HG03558 (cell line): ENCODE measurements at regions not wholly inside any gene's neighbourhood (a gene's known extent, or its start where the extent isn't known, plus 50 kb on each side); places are given as distances from the start of the nearest gene placed in this dataset.

Experiments used
- ATAC-seq: cut with Tn5 transposase; IDR thresholded peaks from one replicate; pipeline ENCODE4 v1.9.1; 2021; ENCODE audit warnings: moderate number of reproducible peaks; ENCODE audit not compliant: unreplicated experiment; ENCODE audit errors: extremely low read depth

DNA sequence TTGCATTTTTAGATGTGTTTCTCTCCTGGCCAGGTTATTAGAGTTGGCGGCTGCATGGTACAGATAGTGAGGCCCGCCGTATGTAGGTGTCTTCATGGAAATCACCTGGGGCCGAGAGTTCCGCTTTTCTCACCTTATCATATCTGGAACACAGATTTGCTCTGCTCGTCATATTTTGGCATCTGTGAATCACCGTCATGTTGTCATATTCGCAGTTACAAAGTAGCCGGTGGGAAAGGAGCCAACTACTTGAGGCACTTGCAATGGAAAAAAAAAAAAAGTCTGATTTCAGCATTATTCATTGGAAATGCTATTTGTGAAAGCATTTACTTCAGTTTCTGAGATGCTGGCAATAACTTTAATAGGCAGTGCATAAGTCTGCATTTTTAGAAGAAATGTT is 1715.2 kb upstream of the TENM3 start:
- no peak for ATAC-seq

DNA sequence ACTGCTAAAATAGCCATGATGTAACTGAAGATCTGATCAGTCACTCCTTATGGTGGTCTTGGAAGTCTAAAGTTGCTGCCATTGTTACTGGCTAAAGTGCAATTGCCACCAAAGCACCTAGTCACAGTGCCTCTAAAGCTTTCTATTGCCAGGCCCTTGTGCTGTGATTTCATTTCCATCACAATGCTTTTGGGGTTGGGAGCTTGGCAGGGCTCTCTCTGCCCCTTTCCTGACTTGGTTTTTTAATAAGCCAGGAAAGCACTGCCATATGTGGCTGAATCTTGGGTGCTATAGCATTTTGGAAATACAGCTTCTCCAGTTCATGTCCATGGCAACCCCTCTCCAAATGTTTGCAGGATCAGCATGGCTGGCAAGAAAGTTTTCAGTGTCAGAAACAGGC is 1712.4 kb upstream of the TENM3 start:
- no peak for ATAC-seq

DNA sequence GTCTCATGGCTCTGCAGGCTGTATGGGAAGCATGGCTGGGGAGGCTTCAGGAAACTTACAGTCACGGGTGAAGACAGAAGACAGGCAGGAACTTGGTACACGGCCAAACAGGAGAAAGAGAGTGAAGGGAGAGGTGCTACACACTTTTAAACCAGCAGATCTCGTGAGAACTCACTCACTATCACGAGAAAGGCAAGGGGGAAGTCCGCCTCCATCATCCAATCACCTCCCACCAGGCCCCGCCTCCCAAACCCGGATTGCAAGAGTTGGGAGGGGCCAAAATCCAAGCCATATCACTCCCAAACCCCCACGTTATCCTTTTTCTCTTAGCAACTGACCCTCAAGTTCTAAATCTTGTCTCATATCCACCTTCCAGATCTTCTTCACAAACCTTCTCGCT is 1710.5 kb upstream of the TENM3 start:
- ATAC-seq, result no peak

DNA sequence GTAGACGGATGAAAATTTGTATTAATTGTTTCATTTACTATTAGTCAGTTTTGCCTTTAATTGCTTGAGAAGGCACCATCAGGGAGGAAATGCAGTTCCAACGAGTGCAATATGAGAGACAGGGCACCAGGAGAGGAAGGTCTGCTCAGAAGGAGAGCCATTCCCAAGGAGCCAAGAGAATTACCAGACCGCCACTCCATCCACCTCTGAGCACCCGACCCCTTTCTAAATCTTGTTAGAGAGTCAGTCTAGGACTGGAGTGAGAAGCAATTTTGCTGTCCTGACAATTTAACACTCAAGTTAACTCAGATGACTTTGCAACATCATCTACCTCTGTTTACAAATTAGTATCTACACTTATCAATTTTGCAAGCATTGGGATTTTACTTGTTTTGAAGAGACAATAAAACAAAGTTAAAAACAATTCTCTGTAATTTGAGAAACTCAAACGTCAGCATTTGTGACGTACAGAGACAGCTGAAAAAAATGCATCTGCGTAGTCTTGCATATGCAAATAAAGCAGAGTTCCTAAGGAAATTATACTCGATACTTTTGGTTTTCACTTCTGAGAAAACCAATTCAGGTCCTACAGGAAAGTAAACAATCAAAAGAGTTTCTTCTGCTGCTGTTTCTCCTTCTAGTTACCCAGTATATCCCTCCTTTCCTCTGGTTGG is 1704.7 kb upstream of the TENM3 start:
- no peak for ATAC-seq

DNA sequence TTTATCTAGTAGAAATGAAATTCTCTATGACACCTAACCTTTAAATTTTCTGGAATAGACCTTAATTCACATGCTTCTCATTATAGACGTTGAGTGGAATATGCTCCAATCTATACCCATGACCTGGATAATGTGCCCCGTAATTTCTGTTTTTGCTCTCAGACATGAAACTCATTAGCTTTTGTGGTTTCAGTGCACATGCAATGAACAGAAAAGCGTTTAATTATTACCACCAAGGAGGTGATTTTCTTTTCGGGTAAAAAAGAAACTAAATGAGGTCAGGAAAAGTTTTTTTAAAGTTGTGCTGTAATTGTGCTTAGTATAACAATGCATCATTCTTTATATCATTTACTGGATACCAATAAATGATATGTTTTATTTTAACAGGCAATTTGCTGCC is 1703.9 kb upstream of the TENM3 start:
- no peak for ATAC-seq

DNA sequence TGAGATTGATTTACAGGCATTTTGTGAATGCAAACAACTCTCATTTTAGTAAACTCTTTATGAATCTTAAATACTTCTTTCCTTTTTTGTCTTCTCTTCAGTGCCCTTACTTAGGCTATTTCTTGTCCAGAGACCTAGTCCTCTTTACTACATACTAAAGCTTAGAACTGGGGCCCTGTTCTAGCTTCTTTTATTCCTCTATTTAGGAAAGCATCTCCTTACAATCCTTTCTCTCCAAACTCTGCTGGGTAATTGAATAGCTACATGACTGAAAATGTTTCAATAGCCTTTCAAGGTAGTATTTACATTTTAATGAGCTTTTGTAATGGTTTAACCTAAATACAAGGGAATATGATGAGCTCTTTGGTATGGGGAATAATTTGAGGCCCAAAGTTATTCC is 1701.5 kb upstream of the TENM3 start:
- no peak for ATAC-seq

DNA sequence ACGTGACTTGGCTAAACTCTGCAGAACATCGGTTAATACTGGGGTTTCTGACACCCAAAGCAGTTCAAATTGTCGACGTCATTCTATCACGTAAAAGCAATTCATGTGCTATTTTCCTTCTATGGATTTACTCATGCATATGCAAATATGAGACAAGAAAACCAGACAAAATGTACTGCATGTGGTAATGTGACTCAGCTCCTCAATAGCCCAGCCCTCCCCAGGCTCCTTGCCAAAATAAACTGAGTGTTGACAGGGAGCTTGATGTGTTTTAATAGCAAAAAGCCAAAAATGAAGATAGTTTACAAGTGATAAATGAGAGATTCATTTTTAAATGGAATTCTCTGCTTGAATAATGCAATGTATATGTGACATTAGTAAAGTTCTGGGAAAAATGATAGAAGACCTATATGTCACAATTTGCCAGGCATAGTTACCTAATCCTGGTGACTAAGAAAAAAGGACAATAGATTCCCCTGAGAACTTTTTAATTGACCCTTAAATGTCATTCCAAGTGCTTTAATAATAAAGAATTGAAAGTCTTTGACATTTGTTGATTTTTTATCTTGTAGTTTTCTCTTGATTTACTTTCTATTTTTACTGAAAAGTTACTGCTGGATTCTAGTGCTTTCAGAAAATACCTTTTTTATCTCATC is 1700.6 kb upstream of the TENM3 start:
- ATAC-seq, result no peak

DNA sequence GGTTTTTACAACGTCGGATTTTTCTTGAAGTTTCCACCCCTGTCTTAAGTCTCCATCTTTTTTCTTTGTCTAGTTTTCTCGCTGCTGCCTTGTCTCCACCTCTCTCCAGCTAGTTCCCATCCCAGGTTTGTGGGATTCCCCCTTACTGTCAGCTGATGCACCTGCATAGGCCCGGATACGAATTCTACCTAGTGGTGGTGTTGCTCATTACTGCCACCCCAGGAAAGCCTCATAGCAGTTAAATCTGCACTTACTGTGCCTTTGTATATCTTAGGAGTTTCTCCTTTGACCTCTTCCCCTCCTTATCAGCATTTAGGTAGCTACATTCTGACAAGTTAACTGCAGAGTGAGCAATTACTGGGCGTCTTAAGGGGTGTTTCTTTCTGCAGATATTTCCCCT is 1693.1 kb upstream of the TENM3 start:
- ATAC-seq, result no peak

DNA sequence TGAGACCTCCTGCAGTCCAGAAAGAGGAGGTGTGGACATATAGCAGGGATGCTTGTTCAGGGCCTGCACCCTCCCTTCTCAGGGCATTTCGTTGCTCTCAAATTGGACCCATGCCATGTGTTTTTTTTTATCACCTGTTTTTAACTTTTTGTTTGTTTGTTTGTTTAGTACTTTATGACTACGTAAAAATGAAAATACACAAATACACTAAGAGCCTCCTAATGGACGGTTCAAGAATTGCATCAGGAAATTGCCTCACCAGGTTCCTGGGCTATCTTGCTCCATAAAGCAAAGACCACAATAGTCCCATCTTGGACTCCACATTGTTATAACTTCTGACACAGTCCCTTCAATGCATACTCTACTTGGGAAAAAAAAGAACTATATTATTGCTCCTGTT is 1685.9 kb upstream of the TENM3 start:
- no peak for ATAC-seq

DNA sequence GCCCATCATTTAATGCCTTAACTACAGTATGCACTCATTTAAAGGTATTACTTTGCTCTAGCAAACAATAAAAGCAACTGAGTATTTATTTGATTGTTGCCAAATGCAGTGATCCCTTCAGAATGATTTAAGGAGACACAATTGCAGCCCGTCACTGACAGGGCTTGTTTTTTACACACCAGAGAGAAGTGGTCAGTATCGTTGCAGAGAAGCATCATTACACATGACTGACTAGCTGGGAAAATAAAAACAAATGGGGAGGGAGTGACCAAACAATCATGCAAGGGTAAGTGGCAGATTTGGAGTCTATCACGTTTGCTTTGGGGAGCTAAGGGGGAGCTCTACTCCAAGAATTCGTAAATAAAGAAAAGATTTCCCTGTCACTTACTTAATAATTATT is 1685.3 kb upstream of the TENM3 start:
- ATAC-seq, result no peak

DNA sequence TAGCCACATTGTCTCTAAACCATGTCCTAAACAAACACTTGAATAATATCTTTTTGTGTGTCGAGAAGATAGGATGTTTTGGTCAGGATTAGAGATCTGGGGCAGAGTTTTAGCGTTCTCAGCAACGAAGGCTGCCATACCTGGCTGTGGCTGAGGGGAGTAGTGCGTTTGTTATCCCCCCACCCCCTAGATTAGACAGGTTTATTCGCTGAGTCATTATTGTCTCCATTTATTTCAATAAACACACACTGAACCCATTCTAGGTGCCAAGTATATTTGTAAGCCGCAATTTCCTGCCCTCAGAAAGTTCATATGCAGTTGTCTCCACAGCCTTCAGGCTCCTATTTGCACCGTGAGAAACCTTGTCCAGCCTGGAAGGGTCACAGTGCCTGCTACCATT is 1684.8 kb upstream of the TENM3 start:
- ATAC-seq, result no peak

DNA sequence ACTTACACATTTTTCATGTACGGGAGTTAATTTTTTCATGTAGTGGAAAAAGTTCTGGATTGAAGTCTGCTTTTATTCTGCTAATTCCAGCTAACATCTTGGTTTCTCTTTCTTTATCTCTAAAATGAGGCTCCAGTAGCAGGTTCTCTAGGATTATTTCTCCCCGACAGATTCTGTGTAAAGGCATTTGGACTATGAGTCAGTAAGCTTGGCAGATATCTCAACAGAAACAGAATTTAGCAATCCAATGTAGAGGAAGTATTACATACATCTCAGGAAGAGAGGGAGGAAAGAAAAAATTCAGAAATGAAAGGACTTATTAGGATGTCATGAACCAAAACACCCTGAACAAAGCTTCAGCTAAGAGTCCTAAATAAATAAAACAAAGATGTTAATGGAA is 1682.3 kb upstream of the TENM3 start:
- no peak for ATAC-seq

DNA sequence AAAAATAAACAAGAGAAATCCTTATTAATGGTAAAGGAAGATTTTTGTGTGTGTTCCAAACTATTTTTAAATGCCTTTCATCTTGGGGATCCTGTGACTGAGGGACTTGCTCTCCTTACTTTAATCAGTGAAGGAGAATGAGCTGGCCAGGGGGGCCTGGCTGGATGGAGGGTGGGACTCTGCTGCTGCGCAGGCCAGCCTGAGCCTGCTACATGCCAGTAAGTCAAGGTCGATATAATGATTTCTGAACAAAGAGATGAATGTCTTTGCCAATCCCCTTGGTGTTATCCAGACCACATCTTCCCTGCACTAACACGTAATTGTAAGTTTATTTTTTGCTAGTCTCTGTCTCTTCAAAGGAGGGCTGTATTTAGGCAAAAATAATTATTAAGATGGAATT is 1679.2 kb upstream of the TENM3 start:
- ATAC-seq, result no peak

DNA sequence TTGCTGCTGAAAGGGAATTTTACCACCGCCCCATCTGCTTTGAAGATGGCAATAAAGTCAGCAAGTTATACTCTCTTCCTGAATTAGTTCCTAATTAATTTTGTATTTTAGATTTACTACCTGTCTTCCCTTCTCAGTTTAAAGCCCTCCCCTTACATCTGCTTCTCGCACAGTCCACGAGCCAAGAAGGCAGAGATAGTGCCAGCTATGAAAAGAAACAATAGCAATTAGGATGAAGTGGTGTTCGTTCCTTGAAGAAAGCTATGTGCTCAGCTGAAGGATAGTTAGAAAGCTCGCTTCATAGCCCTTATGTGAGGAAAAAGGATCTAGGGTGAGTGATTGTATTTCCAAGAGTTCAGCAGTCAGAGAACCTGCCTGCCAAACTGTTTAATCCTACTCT is 1678.8 kb upstream of the TENM3 start:
- no peak for ATAC-seq

DNA sequence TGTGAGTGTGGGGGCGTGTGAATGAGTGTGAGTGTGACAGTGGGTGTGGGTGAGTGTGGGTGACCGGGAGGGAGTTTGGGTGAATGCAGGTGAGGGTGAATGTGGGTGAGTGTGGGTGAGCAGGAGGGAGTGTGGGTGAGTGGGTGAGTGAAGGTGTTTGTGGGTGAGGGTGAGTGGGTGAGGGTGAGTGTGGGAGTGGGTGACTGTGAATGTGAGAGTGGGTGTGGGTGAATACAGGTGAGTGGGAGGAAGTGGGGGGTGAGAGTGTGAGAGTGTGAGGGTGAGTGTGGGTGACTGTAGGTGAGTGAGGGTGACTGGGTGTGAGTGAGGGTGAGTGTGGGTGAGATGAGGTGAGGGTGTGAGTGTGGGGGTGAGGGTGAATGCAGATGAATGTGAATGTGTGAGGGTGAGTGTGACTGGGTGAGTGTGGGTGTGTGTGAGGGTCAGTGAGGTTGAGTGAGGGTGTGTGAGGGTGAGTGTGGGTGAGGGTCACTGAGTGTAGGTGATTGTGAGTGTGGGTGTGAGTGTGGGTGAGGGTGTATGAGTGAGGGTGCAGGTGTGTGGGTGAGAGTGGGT is 1677.3 kb upstream of the TENM3 start:
- ATAC-seq, result no peak

DNA sequence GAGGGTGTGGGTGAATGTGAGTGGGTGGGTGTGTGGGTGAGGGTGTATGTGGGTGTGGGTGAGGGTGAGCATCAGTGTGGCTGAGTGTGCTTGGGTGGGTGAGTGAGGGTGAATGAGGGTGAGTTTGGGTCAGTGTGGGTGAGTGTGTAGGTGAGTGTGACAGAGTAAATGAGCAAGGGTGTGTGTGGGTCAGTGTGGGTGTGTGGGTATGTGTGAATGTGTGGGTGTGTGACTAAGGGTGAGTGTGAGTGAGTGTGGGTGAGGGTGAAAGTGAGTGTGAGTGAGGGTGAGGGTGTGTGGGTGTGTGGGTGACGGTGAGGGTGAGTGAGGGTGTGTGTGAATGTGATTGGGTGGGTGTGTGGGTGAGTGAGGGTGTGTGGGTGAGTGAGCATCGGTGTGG is 1676.7 kb upstream of the TENM3 start:
- no peak for ATAC-seq

DNA sequence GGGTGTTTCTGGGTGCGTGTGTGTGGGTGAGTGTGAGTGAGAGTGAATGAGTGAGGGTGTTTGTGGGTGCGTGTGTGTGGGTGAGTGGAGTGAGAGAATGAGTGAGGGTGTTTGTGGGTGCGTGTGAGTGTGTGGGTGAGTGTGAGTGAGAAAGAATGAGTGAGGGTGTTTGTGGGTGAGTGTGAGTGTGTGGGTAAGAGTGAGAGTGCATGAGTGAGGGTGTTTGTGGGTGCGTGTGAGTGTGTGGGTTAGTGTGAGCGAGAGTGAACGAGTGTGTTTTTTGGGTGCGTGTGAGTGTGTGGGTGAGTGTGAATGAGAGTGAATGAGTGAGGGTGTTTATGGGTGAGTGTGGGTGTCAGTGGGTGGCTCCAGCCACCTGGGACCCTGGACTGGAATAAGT is 1676.1 kb upstream of the TENM3 start:
- ATAC-seq, result no peak

DNA sequence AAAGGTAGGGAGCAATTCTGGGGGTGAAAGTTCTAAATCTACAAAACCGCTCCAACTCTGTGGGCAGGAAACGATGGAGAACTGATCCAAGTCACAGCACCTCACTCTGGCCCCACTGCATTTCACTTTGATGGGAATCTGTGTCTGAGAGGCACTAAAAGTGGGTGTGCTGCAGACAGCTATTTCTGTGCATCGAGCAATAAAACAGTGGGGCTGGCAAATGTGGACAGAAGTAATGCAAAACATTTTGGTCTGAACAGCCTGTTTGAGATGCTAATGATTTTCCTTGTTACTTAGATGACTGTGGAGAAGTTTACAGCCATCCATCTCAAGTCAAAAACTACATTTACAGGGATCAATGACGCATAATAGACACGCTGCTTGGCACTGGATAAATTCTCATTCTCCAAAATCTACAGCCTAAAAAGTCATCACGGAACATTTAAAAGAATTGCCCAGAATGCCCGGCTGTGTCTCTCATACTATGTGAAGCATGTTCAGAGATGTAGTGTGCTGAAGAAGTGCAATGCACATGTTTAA is 1671.6 kb upstream of the TENM3 start:
- ATAC-seq, result no peak

DNA sequence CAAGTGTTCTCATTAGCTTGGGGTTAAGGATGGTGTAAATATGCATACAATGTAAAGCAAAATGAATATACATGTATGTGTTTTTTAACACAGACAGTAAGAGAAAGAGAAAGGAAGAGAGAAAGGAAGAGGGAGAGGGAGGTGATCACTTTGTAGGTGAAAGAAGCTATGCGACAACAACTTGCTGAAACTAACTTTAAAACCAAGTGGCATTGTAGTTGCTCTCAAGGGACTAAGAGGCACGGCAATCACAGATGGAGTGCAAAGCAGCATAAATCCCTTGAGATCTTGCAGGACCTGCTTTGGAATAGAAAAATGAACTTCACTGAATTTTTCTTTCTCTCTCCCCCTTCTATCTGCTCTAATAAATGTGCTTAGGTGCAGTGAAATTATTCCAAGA is 1665.0 kb upstream of the TENM3 start:
- ATAC-seq, result no peak

DNA sequence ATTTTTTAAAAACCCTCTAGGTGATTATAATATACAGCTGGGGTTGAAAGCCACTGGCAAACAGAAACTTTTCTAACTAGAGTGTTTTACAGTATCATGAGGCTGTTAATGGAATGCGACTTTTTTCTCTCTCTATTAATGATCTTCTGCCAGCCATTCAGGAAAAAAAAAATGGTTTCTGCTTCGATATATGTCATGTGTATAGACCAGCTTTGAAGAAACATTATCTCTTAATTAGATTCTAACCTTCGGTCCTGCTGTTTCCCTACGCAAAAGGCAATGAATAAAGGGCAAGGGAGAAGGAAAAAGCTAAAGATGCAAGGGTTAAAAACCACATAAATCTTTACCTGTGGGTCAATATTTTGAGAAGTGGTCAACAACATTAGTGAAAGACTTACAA is 1662.1 kb upstream of the TENM3 start:
- no peak for ATAC-seq

DNA sequence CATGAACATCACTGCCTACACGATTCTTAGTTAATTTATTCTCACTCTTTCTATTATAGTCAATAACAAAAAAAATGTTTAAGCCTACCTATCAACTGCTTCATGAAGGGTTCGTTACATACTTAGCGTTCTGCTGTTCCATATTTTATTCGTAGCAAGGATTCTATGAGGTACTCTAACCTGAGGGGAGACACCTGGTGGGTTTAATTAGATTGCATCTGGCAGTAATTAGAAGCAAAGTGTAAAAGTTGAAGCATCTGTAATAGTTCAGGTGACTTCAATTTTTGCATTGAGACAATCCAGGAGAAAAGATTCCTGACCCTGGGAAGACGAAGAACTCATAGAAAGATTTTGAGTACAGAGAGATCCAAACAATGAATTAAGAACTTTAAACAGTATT is 1655.8 kb upstream of the TENM3 start:
- no peak for ATAC-seq

DNA sequence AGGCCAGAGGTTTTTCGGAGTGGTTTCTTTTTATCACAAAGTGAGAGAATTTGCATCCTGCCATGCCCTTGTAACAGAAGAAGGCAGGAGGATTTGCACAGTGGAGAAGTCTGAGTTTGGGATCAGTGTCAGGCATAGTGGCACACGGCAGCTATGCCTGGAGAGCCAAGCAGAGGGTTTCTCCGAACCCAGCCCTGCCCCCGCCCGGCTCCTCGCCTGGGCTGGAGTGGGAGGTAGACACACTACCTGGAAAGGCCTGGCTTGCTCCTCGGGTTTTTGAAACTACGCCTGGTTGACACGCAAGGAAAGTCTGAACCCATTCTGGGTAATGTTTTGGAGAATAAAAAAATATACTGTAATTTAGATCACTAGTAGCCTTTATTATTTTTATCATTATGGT is 1653.6 kb upstream of the TENM3 start:
- no peak for ATAC-seq
